GM18508 (cell line): ENCODE measurements at regions not wholly inside any gene's neighbourhood (a gene's known extent, or its start where the extent isn't known, plus 50 kb on each side); places are given as distances from the start of the nearest gene placed in this dataset.
"Not testable (repeated sequence)": the region's sequence is repeated elsewhere in the genome, so short reads cannot be mapped to it uniquely, and the experiment has no call there.

Experiments used
- ATAC-seq: cut with Tn5 transposase; IDR thresholded peaks from one replicate; pipeline ENCODE4 v1.9.1; 2021; ENCODE audit warnings: moderate number of reproducible peaks; ENCODE audit not compliant: insufficient read depth, unreplicated experiment

- ATAC-seq, result no peak
These were observed 837.7 kb downstream of the REEP3 start for GRCh38 chr10:64358907-64359306.

GRCh38 chr10:64360240-64360639 lies 839.0 kb downstream of the REEP3 start:
- ATAC-seq, result not testable (repeated sequence)

DNA sequence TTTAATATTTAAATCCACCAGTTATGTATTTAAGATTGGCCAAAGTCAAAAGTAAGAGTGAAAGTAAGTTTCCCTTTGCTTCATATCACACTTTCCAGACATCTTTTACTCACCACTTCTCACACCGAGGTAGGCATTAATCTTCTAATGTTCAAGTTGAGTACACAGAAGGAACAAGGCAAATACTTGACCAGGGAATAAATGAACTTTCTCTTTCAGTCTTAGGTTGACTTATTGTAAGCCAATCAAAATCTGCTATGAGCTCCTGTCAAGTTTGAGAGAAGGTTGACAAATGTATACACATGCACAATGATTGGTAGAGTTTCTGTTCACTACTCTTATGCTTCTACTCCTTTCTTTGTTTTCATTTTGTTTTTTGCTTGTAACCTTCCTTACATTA lies 842.5 kb downstream of the REEP3 start:
- no peak for ATAC-seq

- no peak for ATAC-seq
These were observed 844.5 kb downstream of the REEP3 start for GRCh38 chr10:64365663-64366062.

- no peak for ATAC-seq
These were observed 847.1 kb downstream of the REEP3 start for GRCh38 chr10:64368298-64368697.

DNA sequence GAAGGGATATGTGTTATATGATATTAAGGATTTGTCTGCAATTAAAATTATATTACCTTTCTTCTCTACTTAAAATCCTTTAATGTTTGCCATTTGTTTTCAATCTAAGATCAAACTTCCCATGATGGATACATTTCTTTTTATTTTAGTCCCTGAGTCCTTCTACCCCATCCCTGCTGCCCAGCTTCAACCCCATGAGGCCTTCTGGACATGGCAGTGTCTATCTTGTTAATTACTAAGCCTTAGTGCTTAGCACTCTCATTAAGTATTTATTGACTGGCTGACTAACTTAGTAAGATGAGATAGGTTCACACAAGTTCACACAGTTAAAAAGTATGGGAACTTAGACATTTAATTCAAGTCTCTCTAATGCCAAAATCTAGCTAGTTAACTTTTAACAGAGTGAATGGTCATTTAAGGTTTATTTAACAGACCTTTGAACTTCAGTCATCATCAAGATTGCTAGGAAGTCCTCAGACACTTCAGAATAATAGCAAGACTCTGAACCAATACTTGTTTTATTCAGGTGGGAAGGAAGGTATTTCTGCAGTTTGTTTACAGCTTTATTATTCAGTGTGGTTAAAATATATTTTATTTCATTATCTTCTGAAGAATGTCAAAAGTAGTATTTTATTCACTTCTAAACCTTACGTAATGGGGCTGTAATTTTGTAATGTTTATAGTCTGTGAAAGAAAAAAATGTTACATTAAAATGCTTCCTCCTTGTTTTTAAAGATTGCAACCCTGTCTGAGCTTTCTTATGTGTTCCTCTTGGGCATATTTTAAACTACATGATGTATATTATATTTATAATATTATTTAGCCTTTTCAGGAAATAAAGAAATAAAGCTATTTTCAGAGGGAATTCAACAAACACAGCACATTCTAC lies 848.9 kb downstream of the REEP3 start:
- ATAC-seq, result no peak

DNA sequence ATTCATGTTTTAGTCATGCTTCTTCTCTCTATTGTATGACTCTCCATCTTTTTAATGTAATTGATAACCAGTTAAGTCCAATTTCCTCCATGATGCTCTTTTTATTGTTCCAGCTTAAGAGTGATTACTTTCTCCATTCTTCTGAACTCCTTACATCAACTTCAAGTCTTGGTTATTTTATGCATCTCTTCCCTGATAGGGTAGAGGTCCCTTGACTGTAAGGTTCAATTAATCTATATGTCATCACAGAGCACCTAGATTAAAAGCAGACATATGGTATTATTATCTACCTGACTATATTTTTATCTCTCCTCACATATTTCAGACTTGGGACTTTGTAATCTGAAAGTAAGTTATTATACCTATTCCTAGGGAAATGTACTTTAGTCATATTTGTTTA lies 853.1 kb downstream of the REEP3 start:
- ATAC-seq, result no peak

DNA sequence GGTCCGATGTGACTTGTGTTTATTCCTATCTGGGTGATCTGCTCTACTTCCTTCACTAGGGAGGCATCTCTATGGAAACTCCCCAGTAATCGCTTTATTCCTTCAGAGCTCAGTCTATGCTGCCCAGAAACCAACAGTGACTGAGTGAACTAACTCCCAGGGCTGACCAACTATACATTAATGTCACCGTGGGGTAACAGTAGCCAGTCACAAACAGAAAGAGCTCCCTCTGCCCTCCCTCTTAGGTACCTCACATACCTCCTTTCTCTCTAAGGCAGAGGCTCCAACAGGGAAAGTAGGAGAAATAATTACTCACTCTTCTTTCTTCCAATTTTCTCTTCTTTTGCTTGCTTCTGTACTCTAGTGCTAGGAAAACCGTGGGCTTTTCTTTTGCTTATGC lies 855.0 kb downstream of the REEP3 start:
- ATAC-seq, result no peak

GRCh38 chr10:64379898-64380297 lies 858.7 kb downstream of the REEP3 start:
- no peak for ATAC-seq

DNA sequence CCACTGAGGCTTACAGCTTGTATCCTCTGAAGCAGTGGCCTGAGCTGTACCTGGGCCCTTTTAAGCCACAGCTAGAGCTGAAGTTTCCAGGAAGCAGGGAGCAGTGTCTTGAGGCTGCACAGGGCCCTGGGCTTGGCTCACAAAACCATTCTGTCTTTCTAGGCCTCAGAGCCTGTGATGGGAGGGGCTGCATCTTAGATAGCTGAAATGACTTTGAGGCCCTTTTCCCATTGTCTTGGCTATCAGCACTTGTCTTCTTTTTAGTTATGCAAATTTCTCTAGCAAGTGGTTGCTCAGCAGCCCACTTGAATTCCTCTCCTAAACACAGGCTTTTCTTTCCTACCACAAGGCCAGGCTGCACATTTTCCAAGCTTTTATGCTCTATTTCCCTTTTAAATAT lies 864.2 kb downstream of the REEP3 start:
- no peak for ATAC-seq

DNA sequence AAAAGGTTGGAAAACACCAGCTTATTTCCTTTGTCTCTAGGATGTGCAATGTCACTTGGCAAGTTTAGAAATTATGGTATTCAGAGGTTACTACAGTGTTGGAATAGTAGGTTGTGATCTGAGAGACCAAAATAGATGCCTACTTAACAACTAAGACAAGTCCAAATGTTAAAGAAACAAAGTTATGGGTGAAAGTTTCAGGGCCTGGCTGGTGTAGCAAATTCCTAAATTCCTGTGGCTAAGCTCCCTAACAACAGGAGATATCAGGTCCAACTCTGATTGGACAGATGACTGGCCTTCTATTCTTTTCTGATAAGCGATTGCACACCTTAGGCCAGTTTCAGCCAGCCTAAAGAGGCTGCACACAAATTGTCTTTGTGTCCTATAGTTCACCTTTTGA lies 873.5 kb downstream of the REEP3 start:
- ATAC-seq, result no peak

- ATAC-seq, result no peak
These were observed 875.0 kb downstream of the REEP3 start for GRCh38 chr10:64396105-64396708.

DNA sequence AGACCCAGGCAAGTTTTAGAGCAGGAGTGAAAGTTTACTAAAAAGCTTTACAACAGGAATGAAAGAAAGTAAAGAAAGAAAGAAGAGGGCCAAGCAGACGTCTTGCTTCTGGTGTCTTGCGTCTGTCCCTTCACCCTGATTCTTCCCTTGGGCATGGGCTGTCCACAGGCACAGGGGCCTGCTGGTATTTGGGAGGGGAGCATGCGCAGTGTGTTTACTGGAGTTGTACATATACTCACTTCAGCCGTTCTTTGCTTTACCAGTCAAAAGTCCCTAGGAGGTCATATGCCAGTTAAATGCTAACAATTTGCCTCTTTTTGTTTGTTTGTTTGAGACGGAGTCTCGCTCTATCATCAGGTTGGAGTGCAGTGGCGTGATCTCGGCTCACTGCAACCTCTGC lies 875.9 kb downstream of the REEP3 start:
- no peak for ATAC-seq

DNA sequence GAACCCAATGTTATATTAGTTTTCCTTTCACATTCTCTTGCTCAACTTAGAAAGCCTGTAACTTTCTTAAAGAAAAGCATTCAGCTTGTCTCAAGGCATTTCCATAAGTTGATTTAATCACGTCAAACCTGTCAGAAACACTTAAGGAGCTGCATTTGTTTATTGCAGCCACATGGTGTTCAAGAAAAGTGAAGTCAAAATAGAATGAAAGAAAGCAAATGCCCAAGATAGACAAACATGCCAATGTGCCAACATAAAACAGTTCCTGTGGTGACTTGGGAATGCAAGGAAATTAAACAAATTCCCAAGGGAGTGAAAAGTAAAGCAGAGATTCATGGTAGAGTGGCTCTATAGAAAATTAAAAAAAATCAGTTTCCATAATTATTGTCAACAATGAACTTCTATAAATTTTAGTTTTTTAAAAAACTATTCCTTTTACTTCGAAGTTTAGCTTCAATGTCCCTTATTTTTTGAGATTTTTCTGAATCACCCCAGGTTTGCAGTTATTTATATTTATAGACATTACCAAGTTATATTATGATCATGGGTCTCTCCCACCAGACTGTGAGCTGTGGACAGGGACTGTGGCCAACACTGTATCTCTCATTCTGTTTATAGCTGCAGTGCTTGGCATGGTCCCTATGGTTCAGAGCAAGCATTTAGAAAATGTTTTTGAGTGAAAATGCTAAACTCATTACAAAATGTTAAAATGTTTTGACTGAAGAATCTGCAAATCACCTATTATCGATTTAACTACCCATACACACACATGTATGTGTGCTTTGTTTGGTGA lies 887.4 kb downstream of the REEP3 start:
- no peak for ATAC-seq

DNA sequence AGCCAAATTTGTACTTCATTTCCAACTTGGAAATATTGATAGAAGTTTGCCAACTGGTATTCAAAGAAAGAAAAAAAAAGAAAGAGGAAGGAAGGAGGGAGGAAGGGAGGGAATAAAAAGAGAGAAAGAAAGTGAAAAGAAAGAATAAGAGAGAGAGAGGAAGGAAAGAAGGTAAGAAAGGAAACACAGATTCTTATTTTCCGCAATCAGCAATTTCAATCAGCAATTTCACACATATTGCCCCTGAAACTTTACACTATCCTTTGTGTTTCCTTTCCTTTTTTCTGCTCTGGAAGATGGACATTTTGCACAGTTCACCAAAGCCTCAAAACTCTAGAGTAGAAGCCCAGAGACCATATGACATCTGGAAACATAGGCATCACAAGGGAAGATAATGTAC lies 888.1 kb downstream of the REEP3 start:
- ATAC-seq, result no peak

GRCh38 chr10:64416011-64416410 lies 894.8 kb downstream of the REEP3 start:
- no peak for ATAC-seq

DNA sequence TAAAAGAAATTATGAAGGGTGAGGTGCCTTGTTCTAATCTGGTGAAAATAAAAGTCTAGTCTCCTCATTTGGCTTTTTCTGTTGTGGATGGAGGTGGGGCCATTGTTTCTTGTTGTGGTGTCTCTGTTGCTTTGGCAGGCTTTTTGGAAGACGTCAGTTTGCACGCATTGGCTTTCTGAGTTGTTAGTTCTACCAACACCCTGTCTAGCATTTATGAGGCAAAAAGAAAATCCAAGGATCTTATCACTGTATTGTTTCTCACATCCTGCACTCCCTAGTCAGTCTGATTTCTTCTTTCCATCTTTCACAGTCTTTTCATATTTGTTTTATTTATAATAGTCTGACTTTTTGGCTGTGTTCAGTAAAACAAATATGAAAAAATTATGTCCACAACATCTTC lies 898.3 kb downstream of the REEP3 start:
- no peak for ATAC-seq

GRCh38 chr10:64426745-64427144 lies 905.5 kb downstream of the REEP3 start:
- no peak for ATAC-seq

GRCh38 chr10:64430690-64431323 lies 909.6 kb downstream of the REEP3 start:
- ATAC-seq, result no peak

- ATAC-seq, result not testable (repeated sequence)
These were observed 920.7 kb downstream of the REEP3 start for GRCh38 chr10:64441872-64442271.

DNA sequence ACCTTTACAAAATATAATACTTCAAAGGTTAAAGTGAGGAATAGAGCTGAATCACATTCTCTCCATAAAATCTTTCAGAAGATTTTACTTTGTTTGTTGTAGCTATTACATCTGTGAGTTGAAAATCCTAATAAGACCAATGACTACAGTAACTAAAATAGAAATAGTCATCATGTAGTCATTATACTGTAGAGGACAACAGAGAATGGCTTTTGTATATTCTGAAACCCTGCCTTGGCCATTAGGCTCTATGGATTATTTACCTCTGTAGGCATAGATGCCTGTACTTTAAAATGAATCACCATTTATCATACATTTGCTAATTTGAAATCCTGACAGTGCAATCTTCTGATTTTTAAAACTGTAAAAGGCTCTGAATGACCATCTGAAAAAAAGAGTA lies 923.0 kb downstream of the REEP3 start:
- ATAC-seq, result no peak
